ENCODE measurements at regions not wholly inside any gene's neighbourhood (a gene's known extent, or its start where the extent isn't known, plus 50 kb on each side); places are given as distances from the start of the nearest gene placed in this dataset.
"Not testable (repeated sequence)": the region's sequence is repeated elsewhere in the genome, so short reads cannot be mapped to it uniquely, and the experiment has no call there.

GRCh38 chr2:82790206-82791021 is 1668.7 kb downstream of the SUCLG1 start:
- no peak overlapping the region for H3K4me3 ChIP-seq (ENCODE audit: low read depth, low read length)
- no peaks in the 10 kb centered on the region for H3K36me3 ChIP-seq (ENCODE audit: insufficient read depth, low read length)
- H3K27me3 ChIP-seq (ENCODE audit: insufficient read depth, low read length): no peaks in the 10 kb centered on the region
- no peaks in the 10 kb centered on the region for H3K79me2 ChIP-seq (ENCODE audit: control insufficient read depth, insufficient read depth, low read length, unreplicated experiment)
- H2AFZ ChIP-seq (ENCODE audit: low read length, unreplicated experiment): no peak overlapping the region
- H3K4me1 ChIP-seq (ENCODE audit: control insufficient read depth, insufficient read depth, low read length, unreplicated experiment): peaks cover 10% of the 10 kb centered on the region
- H3K27ac ChIP-seq (ENCODE audit: low read depth, low read length): no peak overlapping the region

GRCh38 chr2:82789851-82790205 is 1669.3 kb downstream of the SUCLG1 start:
- Histone ChIP-seq H2AFZ (ENCODE audit: low read length, unreplicated experiment) (no peak overlapping the region), H3K4me1 (ENCODE audit: control insufficient read depth, insufficient read depth, low read length, unreplicated experiment) (peaks cover 10% of the 10 kb centered on the region), H3K27ac (ENCODE audit: low read depth, low read length) (no peak overlapping the region), H3K27me3 (ENCODE audit: insufficient read depth, low read length) (no peaks in the 10 kb centered on the region), H3K79me2 (ENCODE audit: control insufficient read depth, insufficient read depth, low read length, unreplicated experiment) (no peaks in the 10 kb centered on the region), H3K36me3 (ENCODE audit: insufficient read depth, low read length) (no peaks in the 10 kb centered on the region), H3K4me3 (ENCODE audit: low read depth, low read length) (no peak overlapping the region)

- H3K27ac ChIP-seq (ENCODE audit: low read depth, low read length): no peak overlapping the region
- no peak overlapping the region for H2AFZ ChIP-seq (ENCODE audit: low read length, unreplicated experiment)
- no peaks in the 10 kb centered on the region for H3K4me1 ChIP-seq (ENCODE audit: control insufficient read depth, insufficient read depth, low read length, unreplicated experiment)
- H3K27me3 ChIP-seq (ENCODE audit: insufficient read depth, low read length): no peaks in the 10 kb centered on the region
- no peaks in the 10 kb centered on the region for H3K36me3 ChIP-seq (ENCODE audit: insufficient read depth, low read length)
- no peak overlapping the region for H3K4me3 ChIP-seq (ENCODE audit: low read depth, low read length)
- no peaks in the 10 kb centered on the region for H3K79me2 ChIP-seq (ENCODE audit: control insufficient read depth, insufficient read depth, low read length, unreplicated experiment)
Observed at GRCh38 chr2:82781176-82781915, 1677.7 kb downstream of the SUCLG1 start.

GRCh38 chr2:82780050-82780449 is 1679.0 kb downstream of the SUCLG1 start:
- Histone ChIP-seq H2AFZ (ENCODE audit: low read length, unreplicated experiment) (no peak overlapping the region), H3K27me3 (ENCODE audit: insufficient read depth, low read length) (no peaks in the 10 kb centered on the region), H3K27ac (ENCODE audit: low read depth, low read length) (no peak overlapping the region; the same call in 1 of the 2 replicates), H3K79me2 (ENCODE audit: control insufficient read depth, insufficient read depth, low read length, unreplicated experiment) (no peaks in the 10 kb centered on the region), H3K4me3 (ENCODE audit: low read depth, low read length) (no peak overlapping the region), H3K36me3 (ENCODE audit: insufficient read depth, low read length) (no peaks in the 10 kb centered on the region), H3K4me1 (ENCODE audit: control insufficient read depth, insufficient read depth, low read length, unreplicated experiment) (no peaks in the 10 kb centered on the region)

GRCh38 chr2:82752396-82752795 is 1706.7 kb downstream of the SUCLG1 start:
- Histone ChIP-seq H3K4me1 (ENCODE audit: control insufficient read depth, insufficient read depth, low read length, unreplicated experiment) (no peaks in the 10 kb centered on the region), H3K27me3 (ENCODE audit: insufficient read depth, low read length) (no peaks in the 10 kb centered on the region), H3K27ac (ENCODE audit: low read depth, low read length) (no peak overlapping the region), H3K79me2 (ENCODE audit: control insufficient read depth, insufficient read depth, low read length, unreplicated experiment) (no peaks in the 10 kb centered on the region), H3K36me3 (ENCODE audit: insufficient read depth, low read length) (no peaks in the 10 kb centered on the region), H2AFZ (ENCODE audit: low read length, unreplicated experiment) (no peak overlapping the region), H3K4me3 (ENCODE audit: low read depth, low read length) (no peak overlapping the region; the same call in 1 of the 2 replicates)

GRCh38 chr2:82748653-82749052 is 1710.4 kb downstream of the SUCLG1 start:
- H3K27ac ChIP-seq (ENCODE audit: low read depth, low read length): no peak overlapping the region
- H3K27me3 ChIP-seq (ENCODE audit: insufficient read depth, low read length): no peaks in the 10 kb centered on the region
- no peak overlapping the region for H3K4me3 ChIP-seq (ENCODE audit: low read depth, low read length)
- no peak overlapping the region for H2AFZ ChIP-seq (ENCODE audit: low read length, unreplicated experiment)
- no peaks in the 10 kb centered on the region for H3K79me2 ChIP-seq (ENCODE audit: control insufficient read depth, insufficient read depth, low read length, unreplicated experiment)
- H3K4me1 ChIP-seq (ENCODE audit: control insufficient read depth, insufficient read depth, low read length, unreplicated experiment): no peaks in the 10 kb centered on the region
- no peaks in the 10 kb centered on the region for H3K36me3 ChIP-seq (ENCODE audit: insufficient read depth, low read length)

- Histone ChIP-seq H3K4me1 (ENCODE audit: control insufficient read depth, insufficient read depth, low read length, unreplicated experiment) (no peaks in the 10 kb centered on the region), H3K27ac (ENCODE audit: low read depth, low read length) (no peak overlapping the region), H3K36me3 (ENCODE audit: insufficient read depth, low read length) (no peaks in the 10 kb centered on the region), H3K4me3 (ENCODE audit: low read depth, low read length) (no peak overlapping the region), H3K79me2 (ENCODE audit: control insufficient read depth, insufficient read depth, low read length, unreplicated experiment) (no peaks in the 10 kb centered on the region), H2AFZ (ENCODE audit: low read length, unreplicated experiment) (no peak overlapping the region), H3K27me3 (ENCODE audit: insufficient read depth, low read length) (no peaks in the 10 kb centered on the region)
Observed at GRCh38 chr2:82740527-82740926, 1718.6 kb downstream of the SUCLG1 start.

GRCh38 chr2:82737965-82738364 is 1721.1 kb downstream of the SUCLG1 start:
- H3K4me3 ChIP-seq (ENCODE audit: low read depth, low read length); H3K79me2 ChIP-seq (ENCODE audit: control insufficient read depth, insufficient read depth, low read length, unreplicated experiment); H3K27ac ChIP-seq (ENCODE audit: low read depth, low read length); H3K4me1 ChIP-seq (ENCODE audit: control insufficient read depth, insufficient read depth, low read length, unreplicated experiment); H3K27me3 ChIP-seq (ENCODE audit: insufficient read depth, low read length); H3K36me3 ChIP-seq (ENCODE audit: insufficient read depth, low read length); H2AFZ ChIP-seq (ENCODE audit: low read length, unreplicated experiment): not testable (repeated sequence)

GRCh38 chr2:82735336-82735735 is 1723.7 kb downstream of the SUCLG1 start:
- no peaks in the 10 kb centered on the region for H3K4me1 ChIP-seq (ENCODE audit: control insufficient read depth, insufficient read depth, low read length, unreplicated experiment)
- H3K4me3 ChIP-seq (ENCODE audit: low read depth, low read length): no peak overlapping the region
- H3K36me3 ChIP-seq (ENCODE audit: insufficient read depth, low read length): no peaks in the 10 kb centered on the region
- H2AFZ ChIP-seq (ENCODE audit: low read length, unreplicated experiment): no peak overlapping the region
- H3K27me3 ChIP-seq (ENCODE audit: insufficient read depth, low read length): no peaks in the 10 kb centered on the region
- no peaks in the 10 kb centered on the region for H3K79me2 ChIP-seq (ENCODE audit: control insufficient read depth, insufficient read depth, low read length, unreplicated experiment)
- H3K27ac ChIP-seq (ENCODE audit: low read depth, low read length): no peak overlapping the region

- no peak overlapping the region for H3K27ac ChIP-seq (ENCODE audit: low read depth, low read length)
- H3K4me1 ChIP-seq (ENCODE audit: control insufficient read depth, insufficient read depth, low read length, unreplicated experiment): no peaks in the 10 kb centered on the region
- no peak overlapping the region for H3K4me3 ChIP-seq (ENCODE audit: low read depth, low read length)
- no peaks in the 10 kb centered on the region for H3K79me2 ChIP-seq (ENCODE audit: control insufficient read depth, insufficient read depth, low read length, unreplicated experiment)
- no peaks in the 10 kb centered on the region for H3K36me3 ChIP-seq (ENCODE audit: insufficient read depth, low read length)
- H3K27me3 ChIP-seq (ENCODE audit: insufficient read depth, low read length): no peaks in the 10 kb centered on the region
- no peak overlapping the region for H2AFZ ChIP-seq (ENCODE audit: low read length, unreplicated experiment)
Observed at GRCh38 chr2:82731824-82732223, 1727.3 kb downstream of the SUCLG1 start.

- Histone ChIP-seq H3K27ac (ENCODE audit: low read depth, low read length) (no peak overlapping the region), H3K4me1 (ENCODE audit: control insufficient read depth, insufficient read depth, low read length, unreplicated experiment) (no peaks in the 10 kb centered on the region), H3K36me3 (ENCODE audit: insufficient read depth, low read length) (no peaks in the 10 kb centered on the region), H2AFZ (ENCODE audit: low read length, unreplicated experiment) (no peak overlapping the region), H3K79me2 (ENCODE audit: control insufficient read depth, insufficient read depth, low read length, unreplicated experiment) (no peaks in the 10 kb centered on the region), H3K27me3 (ENCODE audit: insufficient read depth, low read length) (no peaks in the 10 kb centered on the region), H3K4me3 (ENCODE audit: low read depth, low read length) (no peak overlapping the region)
Observed at GRCh38 chr2:82730811-82731210, 1728.3 kb downstream of the SUCLG1 start.
